HG02938 (cell line): ENCODE measurements at regions not wholly inside any gene's neighbourhood (a gene's known extent, or its start where the extent isn't known, plus 50 kb on each side); places are given as distances from the start of the nearest gene placed in this dataset.

Experiments used
- ATAC-seq: cut with Tn5 transposase; IDR thresholded peaks from one replicate; pipeline ENCODE4 v1.9.1; 2021; ENCODE audit warnings: mild to moderate bottlenecking, moderate library complexity; ENCODE audit not compliant: unreplicated experiment

DNA sequence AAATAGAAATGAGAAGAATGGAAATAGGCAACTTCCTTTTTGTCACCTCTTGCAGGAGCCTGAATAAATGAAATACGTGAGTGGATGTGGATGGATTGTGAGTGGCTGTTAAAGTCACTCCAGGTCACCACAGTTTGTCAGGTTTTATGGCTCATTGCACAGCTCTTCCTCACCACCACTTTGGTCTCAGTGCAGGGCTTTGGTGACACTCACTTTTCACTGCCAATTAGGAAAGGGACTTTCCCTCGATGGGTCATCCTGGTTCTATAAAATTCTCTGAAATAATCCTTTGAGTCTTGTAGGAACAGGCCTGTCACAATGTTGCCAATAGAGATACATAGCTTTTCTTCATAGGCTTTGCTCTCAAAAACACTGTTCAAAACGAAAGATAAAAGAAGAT lies 172.4 kb upstream of the C11orf87 start:
- ATAC-seq, result no peak

DNA sequence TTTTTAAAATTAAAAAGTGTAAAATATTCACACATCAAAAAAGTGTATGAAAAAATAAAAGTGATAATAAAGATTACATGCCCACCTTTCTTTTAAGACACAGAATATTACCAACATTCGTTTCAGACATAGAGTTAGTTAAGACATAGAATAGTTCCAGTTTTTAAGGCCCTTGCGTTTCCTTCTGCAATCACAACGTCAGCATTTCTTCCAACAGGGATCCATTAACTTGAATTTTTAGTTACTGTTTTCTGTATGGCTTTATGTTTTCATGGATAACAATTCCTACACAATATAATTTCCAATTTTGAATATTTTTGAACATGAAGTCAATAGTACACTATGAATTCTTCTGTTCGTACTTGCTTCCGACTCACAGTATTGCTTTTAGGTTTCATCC lies 170.8 kb upstream of the C11orf87 start:
- ATAC-seq, result no peak

- ATAC-seq, result no peak
Measured at GRCh38 chr11:109264128-109264527, 157.9 kb upstream of the C11orf87 start.

- ATAC-seq, result no peak
Measured at GRCh38 chr11:109267293-109268095, 154.5 kb upstream of the C11orf87 start.

GRCh38 chr11:109275931-109276330 lies 146.1 kb upstream of the C11orf87 start:
- no peak for ATAC-seq

GRCh38 chr11:109285465-109285864 lies 136.5 kb upstream of the C11orf87 start:
- no peak for ATAC-seq

DNA sequence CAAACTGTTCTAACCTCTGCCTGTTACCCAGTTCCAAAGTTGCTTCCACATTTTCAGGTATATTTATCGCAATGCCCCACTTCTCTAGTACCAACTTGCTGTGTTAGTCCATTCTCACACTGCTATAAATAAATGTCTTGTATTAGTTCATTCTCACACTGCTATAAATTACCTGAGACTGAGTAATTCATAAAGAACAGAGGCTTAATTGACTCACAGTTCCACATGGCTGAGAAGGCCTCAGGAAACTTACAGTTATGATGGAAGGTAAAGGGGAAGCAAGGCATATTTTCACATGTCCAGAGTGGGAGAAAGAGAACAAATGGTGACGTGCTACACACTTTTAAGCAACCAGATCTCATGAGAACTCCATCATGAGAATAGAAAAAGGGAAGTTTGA lies 130.4 kb upstream of the C11orf87 start:
- no peak for ATAC-seq

GRCh38 chr11:109298865-109299264 lies 123.1 kb upstream of the C11orf87 start:
- no peak for ATAC-seq

- no peak for ATAC-seq
Measured at GRCh38 chr11:109300211-109300610, 121.8 kb upstream of the C11orf87 start.

- no peak for ATAC-seq
Measured at GRCh38 chr11:109302591-109303334, 119.2 kb upstream of the C11orf87 start.

DNA sequence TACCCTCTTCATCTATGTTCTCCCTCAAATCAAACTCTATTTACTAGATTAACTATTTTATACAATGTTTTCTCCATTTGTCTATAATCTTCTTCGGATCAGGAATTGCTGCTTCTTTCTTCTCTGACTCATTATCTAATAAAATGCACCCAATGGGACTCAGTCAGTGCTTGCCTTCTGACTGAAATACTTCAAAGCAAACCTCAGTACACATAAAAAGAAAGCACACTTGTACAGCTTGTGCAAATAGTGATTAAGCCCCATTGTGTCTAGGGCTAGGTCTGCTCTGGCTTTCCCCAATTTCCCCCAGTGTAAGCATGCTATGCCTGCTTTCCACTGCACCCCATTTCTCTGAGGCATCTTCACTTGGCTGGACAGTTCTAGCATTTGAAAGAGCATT lies 118.6 kb upstream of the C11orf87 start:
- no peak for ATAC-seq

DNA sequence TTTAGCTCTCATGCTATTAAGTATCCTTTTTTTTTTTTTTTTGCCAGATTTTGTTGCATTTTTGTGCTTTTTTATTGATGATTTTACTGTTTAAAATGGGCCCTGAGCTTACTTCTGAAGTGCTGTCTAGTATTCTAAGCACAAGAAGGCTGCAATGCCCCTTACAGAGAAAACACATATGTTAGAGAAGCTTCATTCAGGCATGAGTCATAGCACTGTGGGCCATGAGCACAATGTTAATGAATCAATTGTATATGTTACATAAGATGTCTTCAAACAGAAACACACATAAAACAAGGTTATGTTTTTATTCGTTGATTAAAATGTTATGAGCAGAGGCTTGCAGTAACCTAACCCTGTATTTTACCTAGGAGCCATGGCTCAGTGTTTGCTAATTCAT lies 117.8 kb upstream of the C11orf87 start:
- no peak for ATAC-seq

DNA sequence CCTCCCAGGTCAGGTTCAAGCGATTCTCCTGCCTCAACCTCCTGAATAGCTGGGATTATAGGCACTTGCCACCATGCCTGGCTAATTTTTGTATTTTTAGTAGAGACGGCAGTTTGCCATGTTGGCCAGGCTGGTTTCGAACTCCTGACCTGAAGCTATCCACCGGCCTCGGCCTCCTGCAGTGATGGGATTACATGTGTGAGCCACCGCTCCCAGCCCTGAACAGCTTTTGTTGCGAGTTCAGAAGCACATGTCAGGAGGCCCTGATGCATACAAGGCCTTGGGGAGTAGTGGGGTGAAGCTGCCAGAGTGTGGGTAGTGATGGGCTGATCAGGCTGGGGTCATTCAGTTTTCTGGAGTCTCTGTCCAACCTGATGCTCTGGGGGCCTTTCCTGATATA lies 117.0 kb upstream of the C11orf87 start:
- ATAC-seq, result no peak

DNA sequence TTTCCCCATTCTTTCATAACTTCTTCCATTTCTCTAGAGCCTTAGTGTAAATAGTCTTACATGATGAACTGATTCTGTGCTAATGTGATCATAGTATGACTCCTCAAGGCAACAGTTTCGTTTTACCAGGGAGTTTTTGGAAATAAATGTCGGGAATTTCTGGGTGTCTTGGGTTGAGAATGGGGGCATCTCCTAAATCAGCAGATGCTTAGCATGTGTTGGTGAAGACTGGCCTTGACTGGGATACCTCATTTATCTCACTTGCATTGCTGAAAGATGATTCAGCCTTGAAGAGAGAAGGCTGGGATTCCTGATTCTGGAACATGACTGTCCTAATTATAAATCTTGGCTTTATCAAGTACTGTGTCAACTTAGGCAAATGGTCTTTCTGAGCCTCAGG lies 115.7 kb upstream of the C11orf87 start:
- no peak for ATAC-seq

GRCh38 chr11:109307366-109307765 lies 114.6 kb upstream of the C11orf87 start:
- no peak for ATAC-seq

DNA sequence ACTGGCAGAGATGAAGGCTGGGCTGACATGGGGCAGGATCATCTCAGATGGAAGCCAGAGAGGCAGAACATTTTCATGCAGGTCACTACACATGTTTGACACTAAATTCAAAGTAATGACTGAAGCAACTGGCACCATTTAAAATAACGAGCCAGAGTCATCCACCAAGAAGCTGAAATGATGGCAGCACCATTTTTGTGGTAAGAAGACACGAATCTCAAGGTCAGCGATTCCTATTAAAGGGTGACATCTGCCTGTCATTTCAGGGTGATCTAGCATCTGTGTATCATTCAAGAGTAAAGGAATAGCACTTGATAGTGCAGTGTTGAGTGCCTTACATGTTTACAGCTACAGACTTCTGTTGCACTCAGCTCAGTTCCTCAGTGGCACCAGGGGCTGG lies 113.4 kb upstream of the C11orf87 start:
- ATAC-seq, result no peak

GRCh38 chr11:109309153-109309552 lies 112.8 kb upstream of the C11orf87 start:
- no peak for ATAC-seq

DNA sequence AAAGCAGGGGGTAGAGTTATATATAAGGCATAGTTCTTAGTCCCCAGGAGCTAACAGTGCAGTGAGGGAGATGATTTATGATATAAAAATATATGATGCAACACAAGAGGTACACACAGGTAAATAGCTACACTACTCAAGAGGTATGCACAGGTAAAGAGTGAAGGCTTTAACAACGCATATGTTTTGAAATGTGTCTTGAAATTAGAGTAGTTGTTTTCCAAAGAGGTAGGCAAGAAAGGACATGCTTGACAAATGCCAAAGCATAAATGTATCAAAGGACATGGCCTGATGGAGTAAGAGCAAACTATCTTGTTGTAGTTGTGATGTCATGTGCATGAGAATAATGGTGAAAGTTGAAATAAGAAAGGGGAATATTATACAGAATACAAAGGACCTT lies 104.3 kb upstream of the C11orf87 start:
- ATAC-seq, result no peak

- no peak for ATAC-seq
Measured at GRCh38 chr11:109320595-109320994, 101.4 kb upstream of the C11orf87 start.

DNA sequence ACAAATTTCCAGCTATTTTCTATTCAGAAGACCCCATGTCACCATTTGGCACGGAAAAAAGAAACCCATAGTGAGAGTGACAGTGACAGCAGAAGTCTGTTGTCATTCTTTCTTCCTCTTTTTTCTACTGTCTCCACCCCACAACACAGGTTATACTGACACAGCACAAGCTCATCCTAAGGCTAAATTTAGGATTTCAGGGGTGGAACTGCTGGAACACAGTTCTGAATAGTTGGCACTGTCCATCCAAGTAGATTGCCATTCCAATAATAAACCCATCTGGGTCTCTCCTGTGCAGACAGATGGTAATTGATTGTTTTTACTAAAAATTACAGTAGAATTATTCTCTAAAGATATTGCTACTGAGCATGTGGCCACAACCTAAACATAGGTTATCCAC lies 95.2 kb upstream of the C11orf87 start:
- ATAC-seq, result no peak

GRCh38 chr11:109329716-109330115 lies 92.3 kb upstream of the C11orf87 start:
- no peak for ATAC-seq

DNA sequence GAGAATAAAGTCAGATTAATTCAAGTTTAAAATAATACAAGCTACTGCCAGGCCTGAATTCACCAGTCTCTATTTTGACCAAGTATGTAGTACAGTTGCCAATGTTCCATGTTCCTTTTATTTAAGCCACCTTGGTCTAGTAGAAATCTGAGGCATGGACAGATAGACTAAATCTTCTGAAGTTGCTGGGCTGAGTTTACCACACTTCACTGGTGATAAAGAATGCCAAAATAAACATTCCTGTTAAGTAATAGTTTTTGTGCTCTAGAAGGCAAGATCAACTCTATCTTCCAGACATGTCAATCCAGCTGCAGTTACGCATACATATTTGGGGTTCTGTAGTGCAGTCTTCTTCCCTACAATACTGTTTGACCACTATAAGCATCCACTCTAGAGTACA lies 83.9 kb upstream of the C11orf87 start:
- no peak for ATAC-seq
